ENCODE measurements at regions not wholly inside any gene's neighbourhood (a gene's known extent, or its start where the extent isn't known, plus 50 kb on each side); places are given as distances from the start of the nearest gene placed in this dataset.

DNA sequence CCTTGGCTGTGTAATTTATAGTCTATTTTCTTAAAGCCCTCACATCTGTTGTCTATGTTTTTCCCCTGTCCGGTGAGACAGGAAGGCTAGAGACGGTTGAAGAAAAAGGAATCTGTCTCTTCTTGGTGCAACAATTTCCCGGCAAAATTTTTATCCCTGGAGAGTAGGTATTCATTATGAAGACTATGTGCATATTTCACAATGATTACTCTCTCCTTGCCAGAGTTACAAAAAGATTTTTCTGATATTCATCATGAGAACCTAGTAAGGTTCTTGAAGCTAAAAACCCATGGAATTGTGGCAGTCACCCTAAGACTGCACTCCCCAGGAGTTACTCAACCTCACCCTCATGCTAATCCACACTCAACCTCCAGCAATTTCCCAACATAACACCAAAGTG is 55.0 kb upstream of the GHITM start:
- no peak for DNase-seq (ENCODE audit: low read depth in 4 of 4, low spot score in 1 of 4)

DNA sequence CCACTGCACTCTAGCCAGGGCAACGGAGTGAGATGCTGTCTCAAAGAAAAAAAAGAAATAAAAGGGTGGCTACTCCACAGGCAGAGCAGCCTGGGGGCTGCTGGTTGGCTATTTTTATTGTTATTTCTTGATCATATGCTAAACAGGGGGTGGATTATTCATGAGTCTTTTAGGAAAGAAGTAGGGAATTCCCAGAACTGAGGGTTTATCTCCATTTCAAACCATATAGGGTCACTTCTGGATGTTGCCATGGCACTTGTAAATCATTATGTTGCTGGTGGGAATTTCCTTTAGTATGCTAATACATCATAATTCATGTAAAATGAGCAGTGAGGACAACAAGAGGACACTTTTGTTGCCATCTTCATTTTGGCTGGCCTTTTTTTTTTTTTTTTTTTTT is 52.1 kb upstream of the GHITM start:
- DNase-seq (ENCODE audit: low read depth in 4 of 4, low spot score in 1 of 4), result no peak

DNA sequence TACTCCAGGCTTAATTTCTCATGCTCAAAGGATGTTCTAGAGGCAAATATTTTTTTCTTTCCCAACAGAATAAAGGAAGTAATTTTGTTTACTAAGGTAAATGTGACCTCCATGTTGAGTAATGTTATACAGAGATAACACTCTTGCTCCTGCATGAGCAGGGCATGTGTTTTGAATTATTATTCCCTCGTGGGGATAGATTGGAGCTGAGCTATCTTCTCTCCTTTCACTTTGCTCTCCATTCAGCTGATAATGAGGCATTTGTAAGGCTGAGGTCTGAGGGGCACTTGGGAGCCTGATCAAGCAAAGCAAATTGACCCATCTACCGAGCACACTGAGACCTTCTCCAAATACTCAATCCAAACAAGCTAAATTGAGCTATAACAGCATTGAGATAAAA is 50.7 kb upstream of the GHITM start:
- no peak for DNase-seq (ENCODE audit: low read depth in 4 of 4, low spot score in 1 of 4)

DNA sequence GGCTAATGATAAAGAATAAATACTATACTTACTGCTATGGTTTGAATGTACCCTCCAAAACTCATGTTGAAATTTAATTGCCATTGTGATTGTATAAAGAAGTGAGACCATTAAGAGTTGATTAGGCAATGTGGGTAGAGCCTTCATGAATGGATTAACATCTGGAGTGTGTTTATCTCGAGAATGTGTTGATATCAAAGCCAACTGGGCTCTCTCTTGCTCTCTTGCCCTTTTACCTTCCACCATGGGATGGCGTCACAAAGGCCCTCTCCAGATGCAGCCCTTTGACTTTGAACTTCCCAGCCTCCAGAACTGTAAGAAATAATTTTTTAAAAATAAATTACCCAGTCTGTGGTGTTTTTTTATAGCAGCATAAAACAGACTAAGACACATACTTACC is 50.1 kb upstream of the GHITM start:
- no peak for DNase-seq (ENCODE audit: low read depth in 4 of 4, low spot score in 1 of 4)
